ENCODE measurements at regions not wholly inside any gene's neighbourhood (a gene's known extent, or its start where the extent isn't known, plus 50 kb on each side); places are given as distances from the start of the nearest gene placed in this dataset.

GRCh38 chr1:192862271-192862670 is 53.4 kb downstream of the RGS2 start:
- no peaks in the 10 kb centered on the region for H3K4me1 ChIP-seq (ENCODE audit: control insufficient read depth, insufficient read depth, low read length)
- no CpG with 5 or more reads among the region's 1 CpG for WGBS (ENCODE audit: insufficient coverage, insufficient read length)
- no peak overlapping the region for H3K27ac ChIP-seq (ENCODE audit: low read length)
- no peaks in the 10 kb centered on the region for H3K27me3 ChIP-seq (ENCODE audit: control insufficient read depth, insufficient read depth, low read length)
- no peaks in the 10 kb centered on the region for H3K9me3 ChIP-seq (ENCODE audit: control insufficient read depth, insufficient read depth, low read length)
- no peak for DNase-seq (ENCODE audit: low read depth, low spot score)
- no peak overlapping the region for H3K4me3 ChIP-seq (ENCODE audit: low read length)
- H3K36me3 ChIP-seq (ENCODE audit: control insufficient read depth, insufficient read depth, low read length): no peaks in the 10 kb centered on the region

GRCh38 chr1:192866241-192866868 is 57.5 kb downstream of the RGS2 start:
- Histone ChIP-seq H3K9me3 (ENCODE audit: control insufficient read depth, insufficient read depth, low read length) (no peaks in the 10 kb centered on the region), H3K36me3 (ENCODE audit: control insufficient read depth, insufficient read depth, low read length) (no peaks in the 10 kb centered on the region), H3K27me3 (ENCODE audit: control insufficient read depth, insufficient read depth, low read length) (no peaks in the 10 kb centered on the region), H3K4me3 (ENCODE audit: low read length) (no peak overlapping the region), H3K4me1 (ENCODE audit: control insufficient read depth, insufficient read depth, low read length) (no peaks in the 10 kb centered on the region), H3K27ac (ENCODE audit: low read length) (no peak overlapping the region)
- WGBS (ENCODE audit: insufficient coverage, insufficient read length): no CpG with 5 or more reads among the region's 5 CpGs
- DNase-seq (ENCODE audit: low read depth, low spot score): no peak

- no peaks in the 10 kb centered on the region for H3K27me3 ChIP-seq (ENCODE audit: control insufficient read depth, insufficient read depth, low read length)
- DNase-seq (ENCODE audit: low read depth, low spot score): no peak
- H3K4me1 ChIP-seq (ENCODE audit: control insufficient read depth, insufficient read depth, low read length): no peaks in the 10 kb centered on the region
- H3K27ac ChIP-seq (ENCODE audit: low read length): no peak overlapping the region
- H3K4me3 ChIP-seq (ENCODE audit: low read length): no peak overlapping the region
- no peaks in the 10 kb centered on the region for H3K36me3 ChIP-seq (ENCODE audit: control insufficient read depth, insufficient read depth, low read length)
- no CpG with 5 or more reads among the region's 4 CpGs for WGBS (ENCODE audit: insufficient coverage, insufficient read length)
- no peaks in the 10 kb centered on the region for H3K9me3 ChIP-seq (ENCODE audit: control insufficient read depth, insufficient read depth, low read length)
These were observed 58.3 kb downstream of the RGS2 start for GRCh38 chr1:192867180-192867579.

GRCh38 chr1:192869308-192869940 is 60.6 kb downstream of the RGS2 start:
- Histone ChIP-seq H3K4me3 (ENCODE audit: low read length) (no peak overlapping the region), H3K9me3 (ENCODE audit: control insufficient read depth, insufficient read depth, low read length) (no peaks in the 10 kb centered on the region), H3K4me1 (ENCODE audit: control insufficient read depth, insufficient read depth, low read length) (no peaks in the 10 kb centered on the region), H3K27ac (ENCODE audit: low read length) (no peak overlapping the region), H3K36me3 (ENCODE audit: control insufficient read depth, insufficient read depth, low read length) (no peaks in the 10 kb centered on the region), H3K27me3 (ENCODE audit: control insufficient read depth, insufficient read depth, low read length) (no peaks in the 10 kb centered on the region)
- DNase-seq (ENCODE audit: low read depth, low spot score): no peak
- no CpG with 5 or more reads among the region's 4 CpGs for WGBS (ENCODE audit: insufficient coverage, insufficient read length)

GRCh38 chr1:192872010-192872409 is 63.2 kb downstream of the RGS2 start:
- no peak overlapping the region for H3K27ac ChIP-seq (ENCODE audit: low read length)
- no peaks in the 10 kb centered on the region for H3K36me3 ChIP-seq (ENCODE audit: control insufficient read depth, insufficient read depth, low read length)
- no peaks in the 10 kb centered on the region for H3K9me3 ChIP-seq (ENCODE audit: control insufficient read depth, insufficient read depth, low read length)
- H3K27me3 ChIP-seq (ENCODE audit: control insufficient read depth, insufficient read depth, low read length): no peaks in the 10 kb centered on the region
- no CpG with 5 or more reads among the region's 3 CpGs for WGBS (ENCODE audit: insufficient coverage, insufficient read length)
- no peak overlapping the region for H3K4me3 ChIP-seq (ENCODE audit: low read length)
- DNase-seq (ENCODE audit: low read depth, low spot score): no peak
- H3K4me1 ChIP-seq (ENCODE audit: control insufficient read depth, insufficient read depth, low read length): no peaks in the 10 kb centered on the region

- Histone ChIP-seq H3K9me3 (ENCODE audit: control insufficient read depth, insufficient read depth, low read length) (no peaks in the 10 kb centered on the region), H3K27ac (ENCODE audit: low read length) (no peak overlapping the region), H3K36me3 (ENCODE audit: control insufficient read depth, insufficient read depth, low read length) (no peaks in the 10 kb centered on the region), H3K27me3 (ENCODE audit: control insufficient read depth, insufficient read depth, low read length) (no peaks in the 10 kb centered on the region), H3K4me1 (ENCODE audit: control insufficient read depth, insufficient read depth, low read length) (no peaks in the 10 kb centered on the region), H3K4me3 (ENCODE audit: low read length) (no peak overlapping the region)
- DNase-seq (ENCODE audit: low read depth, low spot score): no peak
These were observed 65.0 kb downstream of the RGS2 start for GRCh38 chr1:192873836-192874235.

GRCh38 chr1:192876633-192877032 is 67.8 kb downstream of the RGS2 start:
- H3K4me1 ChIP-seq (ENCODE audit: control insufficient read depth, insufficient read depth, low read length): no peaks in the 10 kb centered on the region
- H3K27ac ChIP-seq (ENCODE audit: low read length): no peak overlapping the region
- no peak overlapping the region for H3K4me3 ChIP-seq (ENCODE audit: low read length)
- DNase-seq (ENCODE audit: low read depth, low spot score): no peak
- no peaks in the 10 kb centered on the region for H3K27me3 ChIP-seq (ENCODE audit: control insufficient read depth, insufficient read depth, low read length)
- no CpG with 5 or more reads among the region's 1 CpG for WGBS (ENCODE audit: insufficient coverage, insufficient read length)
- no peaks in the 10 kb centered on the region for H3K9me3 ChIP-seq (ENCODE audit: control insufficient read depth, insufficient read depth, low read length)
- no peaks in the 10 kb centered on the region for H3K36me3 ChIP-seq (ENCODE audit: control insufficient read depth, insufficient read depth, low read length)

GRCh38 chr1:192877283-192877886 is 68.5 kb downstream of the RGS2 start:
- Histone ChIP-seq H3K9me3 (ENCODE audit: control insufficient read depth, insufficient read depth, low read length) (no peaks in the 10 kb centered on the region), H3K27me3 (ENCODE audit: control insufficient read depth, insufficient read depth, low read length) (no peaks in the 10 kb centered on the region), H3K27ac (ENCODE audit: low read length) (no peak overlapping the region), H3K4me3 (ENCODE audit: low read length) (no peak overlapping the region), H3K36me3 (ENCODE audit: control insufficient read depth, insufficient read depth, low read length) (no peaks in the 10 kb centered on the region), H3K4me1 (ENCODE audit: control insufficient read depth, insufficient read depth, low read length) (no peaks in the 10 kb centered on the region)
- no CpG with 5 or more reads among the region's 2 CpGs for WGBS (ENCODE audit: insufficient coverage, insufficient read length)
- DNase-seq (ENCODE audit: low read depth, low spot score): no peak

- WGBS (ENCODE audit: insufficient coverage, insufficient read length): no CpG with 5 or more reads among the region's 1 CpG
- no peaks in the 10 kb centered on the region for H3K4me1 ChIP-seq (ENCODE audit: control insufficient read depth, insufficient read depth, low read length)
- no peak overlapping the region for H3K27ac ChIP-seq (ENCODE audit: low read length)
- H3K27me3 ChIP-seq (ENCODE audit: control insufficient read depth, insufficient read depth, low read length): no peaks in the 10 kb centered on the region
- H3K9me3 ChIP-seq (ENCODE audit: control insufficient read depth, insufficient read depth, low read length): no peaks in the 10 kb centered on the region
- no peak for DNase-seq (ENCODE audit: low read depth, low spot score)
- no peaks in the 10 kb centered on the region for H3K36me3 ChIP-seq (ENCODE audit: control insufficient read depth, insufficient read depth, low read length)
- H3K4me3 ChIP-seq (ENCODE audit: low read length): no peak overlapping the region
These were observed 69.4 kb downstream of the RGS2 start for GRCh38 chr1:192878249-192878648.

- Histone ChIP-seq H3K27ac (ENCODE audit: low read length) (no peak overlapping the region), H3K27me3 (ENCODE audit: control insufficient read depth, insufficient read depth, low read length) (no peaks in the 10 kb centered on the region), H3K4me1 (ENCODE audit: control insufficient read depth, insufficient read depth, low read length) (no peaks in the 10 kb centered on the region), H3K4me3 (ENCODE audit: low read length) (no peak overlapping the region), H3K9me3 (ENCODE audit: control insufficient read depth, insufficient read depth, low read length) (no peaks in the 10 kb centered on the region), H3K36me3 (ENCODE audit: control insufficient read depth, insufficient read depth, low read length) (no peaks in the 10 kb centered on the region)
- no CpG with 5 or more reads among the region's 1 CpG for WGBS (ENCODE audit: insufficient coverage, insufficient read length)
- no peak for DNase-seq (ENCODE audit: low read depth, low spot score)
These were observed 70.6 kb downstream of the RGS2 start for GRCh38 chr1:192879406-192879805.

GRCh38 chr1:192880231-192880630 is 71.4 kb downstream of the RGS2 start:
- no peak for DNase-seq (ENCODE audit: low read depth, low spot score)
- H3K36me3 ChIP-seq (ENCODE audit: control insufficient read depth, insufficient read depth, low read length): no peaks in the 10 kb centered on the region
- no peak overlapping the region for H3K27ac ChIP-seq (ENCODE audit: low read length)
- H3K4me3 ChIP-seq (ENCODE audit: low read length): no peak overlapping the region
- no peaks in the 10 kb centered on the region for H3K4me1 ChIP-seq (ENCODE audit: control insufficient read depth, insufficient read depth, low read length)
- no peaks in the 10 kb centered on the region for H3K27me3 ChIP-seq (ENCODE audit: control insufficient read depth, insufficient read depth, low read length)
- WGBS (ENCODE audit: insufficient coverage, insufficient read length): no CpG with 5 or more reads among the region's 1 CpG
- H3K9me3 ChIP-seq (ENCODE audit: control insufficient read depth, insufficient read depth, low read length): no peaks in the 10 kb centered on the region

Measured in iPS DF 6.9 (cell line).